HG03097 (cell line): ENCODE measurements at regions not wholly inside any gene's neighbourhood (a gene's known extent, or its start where the extent isn't known, plus 50 kb on each side); places are given as distances from the start of the nearest gene placed in this dataset.
"Not testable (repeated sequence)": the region's sequence is repeated elsewhere in the genome, so short reads cannot be mapped to it uniquely, and the experiment has no call there.

Experiments
- ATAC-seq: cut with Tn5 transposase; IDR thresholded peaks from one replicate; pipeline ENCODE4 v1.9.1; 2021; ENCODE audit not compliant: unreplicated experiment, low FRiP score

- ATAC-seq = no peak
Observed at GRCh38 chr2:58798676-58799208, 557.6 kb upstream of the FANCL start.

DNA sequence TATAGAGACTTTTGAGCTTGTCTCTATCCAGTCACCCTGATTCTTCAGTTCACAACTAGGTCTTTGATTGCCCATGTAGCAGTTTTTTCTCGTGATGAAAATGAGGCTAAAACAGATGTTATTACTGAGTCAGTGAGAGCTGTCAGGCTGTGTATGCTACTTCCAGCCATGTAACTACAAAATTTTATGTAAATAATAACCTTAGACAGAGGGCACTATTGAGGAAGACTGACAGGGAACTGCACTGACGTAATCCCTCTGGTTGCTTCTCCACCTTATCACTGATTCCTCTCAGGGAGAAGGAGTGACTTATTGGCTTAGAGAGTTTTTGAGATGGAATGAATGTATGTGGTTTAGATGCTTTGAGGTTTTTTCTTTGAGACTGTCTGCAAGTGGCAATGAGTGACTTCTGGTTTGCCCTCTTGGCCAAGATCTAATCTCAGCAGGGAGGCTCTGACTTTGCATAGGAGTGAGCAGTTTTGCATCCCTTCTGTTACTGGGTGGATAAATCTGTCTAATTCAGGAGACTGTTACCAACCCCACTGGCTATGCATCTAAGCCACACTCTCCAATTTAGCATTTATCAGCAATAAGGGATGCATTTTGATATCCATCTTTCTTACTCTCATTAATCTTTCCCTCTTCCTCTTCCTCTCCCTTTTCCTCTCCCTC lies 555.2 kb upstream of the FANCL start:
- ATAC-seq = no peak

- ATAC-seq = no peak
Observed at GRCh38 chr2:58794916-58795315, 553.8 kb upstream of the FANCL start.

- ATAC-seq = no peak
Observed at GRCh38 chr2:58794103-58794502, 553.0 kb upstream of the FANCL start.

GRCh38 chr2:58788402-58788801 lies 547.3 kb upstream of the FANCL start:
- no peak for ATAC-seq

DNA sequence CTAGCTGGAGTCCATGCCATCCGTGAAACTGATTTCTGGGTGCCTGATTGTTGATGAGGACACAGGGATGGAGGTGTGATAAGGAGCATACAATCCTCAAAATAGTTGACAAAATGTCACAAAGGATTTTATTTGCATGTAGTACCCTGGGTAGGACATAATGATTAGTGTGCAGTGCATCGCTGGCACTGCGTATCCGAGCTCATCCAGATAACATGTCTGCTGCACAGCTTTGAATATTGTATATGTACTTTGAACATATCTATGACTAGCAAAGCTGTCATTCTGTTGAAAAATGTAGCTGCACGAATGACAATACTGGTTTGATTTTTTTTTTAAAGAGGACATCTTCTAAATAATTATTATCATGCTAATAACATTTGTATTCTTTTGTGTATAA lies 529.7 kb upstream of the FANCL start:
- no peak for ATAC-seq

- ATAC-seq = no peak
Observed at GRCh38 chr2:58769864-58770234, 528.7 kb upstream of the FANCL start.

DNA sequence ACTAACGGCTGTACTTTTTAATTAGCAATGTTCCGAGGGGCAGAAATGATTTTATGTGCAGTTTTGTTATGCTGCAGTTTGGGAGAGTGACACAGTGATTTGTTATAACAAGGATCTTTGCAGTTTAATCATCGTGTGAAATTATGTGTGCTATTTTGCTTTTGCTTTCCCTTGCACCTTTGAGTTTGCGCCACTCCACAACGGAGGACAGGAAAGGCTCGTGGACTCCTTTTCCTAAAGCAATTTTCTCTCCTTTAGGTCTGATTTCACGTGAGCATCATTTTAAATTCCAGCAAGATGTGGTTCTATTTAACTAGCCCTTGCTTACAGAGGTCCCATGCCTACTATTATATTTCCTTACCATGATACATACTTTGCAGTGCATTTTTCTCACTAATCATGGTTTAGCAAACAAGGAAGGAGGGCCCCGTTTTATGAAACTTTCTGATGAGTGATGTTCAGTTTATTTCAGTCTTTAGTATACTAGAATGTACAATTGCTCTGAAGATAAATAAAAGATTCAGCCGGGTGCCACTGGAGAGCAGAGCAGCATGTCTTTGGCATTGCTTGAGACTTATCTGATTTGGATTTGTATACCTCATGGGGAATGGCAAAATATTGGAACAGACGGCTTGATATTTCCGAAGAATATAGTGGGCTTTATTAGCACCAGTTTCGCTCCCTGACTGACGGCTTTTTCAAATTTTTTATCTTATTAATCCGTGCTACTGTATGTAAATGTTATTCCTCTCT lies 528.2 kb upstream of the FANCL start:
- no peak for ATAC-seq

DNA sequence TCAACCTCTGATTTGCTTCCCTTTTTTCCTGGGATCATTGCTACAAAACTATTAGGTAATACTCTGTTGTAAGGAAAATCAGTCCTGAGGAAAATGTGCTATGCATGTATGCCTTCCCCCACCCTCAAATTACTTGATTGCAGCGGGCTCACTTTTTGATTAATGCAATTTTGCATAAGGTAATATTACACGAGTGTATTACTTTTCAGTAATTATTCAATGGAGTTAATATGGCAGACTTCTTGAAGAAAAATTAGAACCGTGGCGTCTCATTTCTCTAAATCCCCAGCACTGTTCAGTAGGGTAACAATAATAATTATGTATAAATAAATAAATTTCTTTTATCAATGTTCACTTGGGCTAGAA lies 527.6 kb upstream of the FANCL start:
- ATAC-seq = no peak

DNA sequence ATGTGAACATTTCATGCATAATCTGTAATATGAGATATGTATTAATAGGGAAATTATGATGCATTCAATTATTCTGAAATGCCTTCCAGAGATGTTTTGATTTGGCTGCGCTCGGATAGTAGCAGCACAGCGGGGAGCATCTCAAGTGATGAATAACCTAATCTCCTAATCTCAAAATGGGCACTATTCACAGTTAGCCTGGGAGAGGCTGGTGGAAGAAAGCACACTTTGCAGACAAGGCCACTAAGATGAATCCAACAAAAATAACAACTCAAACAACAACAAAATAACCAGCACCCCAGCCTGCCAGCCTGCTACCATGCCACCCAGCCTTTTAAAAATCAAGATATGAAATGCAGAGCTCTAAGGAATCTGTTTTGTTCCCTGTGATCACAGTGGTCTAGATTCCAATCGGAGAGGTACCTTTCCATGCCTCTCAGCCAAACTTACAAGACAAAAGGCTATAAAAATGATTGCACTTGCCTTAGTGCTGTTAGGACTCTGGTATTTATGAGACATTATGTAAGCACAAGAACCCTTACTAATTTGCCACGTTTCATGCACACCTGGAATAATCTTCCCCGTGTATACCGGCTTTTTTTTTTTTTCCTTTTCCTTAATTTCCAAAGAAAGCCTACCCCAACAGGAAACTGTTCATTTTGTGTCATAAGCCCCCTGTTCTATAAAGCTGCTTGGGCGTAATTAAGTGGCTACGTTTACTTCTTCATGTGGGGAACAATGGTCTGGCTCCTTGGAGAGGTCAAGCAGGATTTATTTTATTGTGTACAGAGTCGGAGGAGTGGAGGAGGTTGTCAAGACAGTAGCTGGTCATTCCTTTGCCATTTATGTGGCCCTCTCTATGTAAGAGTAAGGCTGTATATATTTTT lies 526.9 kb upstream of the FANCL start:
- ATAC-seq = no peak

DNA sequence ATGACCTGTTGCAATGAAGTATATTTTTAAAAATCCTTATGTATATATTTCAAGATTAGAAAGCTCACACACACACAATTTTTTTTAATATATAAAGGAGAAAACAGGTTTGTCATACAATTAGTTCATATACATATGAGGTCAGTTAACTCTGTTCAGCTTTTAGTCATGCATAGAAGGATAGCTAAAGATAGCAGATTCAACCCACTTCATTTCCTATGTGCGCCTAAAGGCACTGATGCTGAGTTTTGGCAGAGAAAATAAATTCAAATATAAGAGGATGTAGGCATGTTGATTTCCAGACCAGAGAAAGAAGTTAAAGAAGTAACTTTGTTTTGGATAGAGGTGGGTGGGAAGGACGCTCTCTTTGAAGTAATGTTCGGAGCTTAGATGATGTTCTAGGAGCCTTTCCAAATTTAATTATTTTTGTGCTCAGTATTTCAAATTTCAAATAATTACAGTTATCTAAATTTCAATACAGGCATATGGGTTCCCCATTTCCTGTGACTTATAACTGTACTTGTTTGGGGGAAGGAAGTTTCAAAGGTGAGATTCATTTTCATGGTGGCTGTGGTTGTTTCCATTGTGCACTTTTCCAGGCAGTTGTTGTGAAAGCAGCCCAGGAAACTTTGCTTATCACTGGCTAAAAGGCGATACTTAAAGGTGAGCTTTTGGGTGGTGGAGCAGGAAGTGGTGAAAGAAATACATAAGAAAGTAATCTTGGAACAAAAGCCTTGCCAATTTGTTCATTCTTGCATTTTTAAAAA lies 523.4 kb upstream of the FANCL start:
- ATAC-seq = no peak

- ATAC-seq = no peak
Observed at GRCh38 chr2:58762176-58762781, 521.2 kb upstream of the FANCL start.

DNA sequence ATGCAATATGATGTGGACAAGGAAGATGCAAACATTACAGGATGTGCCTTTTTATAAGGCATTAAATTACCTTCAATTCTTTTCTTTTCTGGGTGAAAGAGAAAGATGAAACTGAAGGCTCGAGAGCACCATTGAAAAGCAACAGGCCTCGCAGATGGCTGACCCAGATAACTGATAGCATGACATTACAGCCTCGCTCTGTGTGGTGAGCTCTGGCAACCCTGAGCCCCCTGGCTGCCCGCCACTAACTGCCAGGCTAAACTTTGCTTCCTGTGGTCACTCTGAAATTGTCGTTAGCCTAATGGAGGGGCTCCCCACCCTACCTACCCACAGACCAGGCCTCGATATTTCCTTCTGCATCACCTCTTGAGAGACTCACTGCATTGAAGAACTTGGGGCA lies 516.8 kb upstream of the FANCL start:
- ATAC-seq = peak; percentile 51

DNA sequence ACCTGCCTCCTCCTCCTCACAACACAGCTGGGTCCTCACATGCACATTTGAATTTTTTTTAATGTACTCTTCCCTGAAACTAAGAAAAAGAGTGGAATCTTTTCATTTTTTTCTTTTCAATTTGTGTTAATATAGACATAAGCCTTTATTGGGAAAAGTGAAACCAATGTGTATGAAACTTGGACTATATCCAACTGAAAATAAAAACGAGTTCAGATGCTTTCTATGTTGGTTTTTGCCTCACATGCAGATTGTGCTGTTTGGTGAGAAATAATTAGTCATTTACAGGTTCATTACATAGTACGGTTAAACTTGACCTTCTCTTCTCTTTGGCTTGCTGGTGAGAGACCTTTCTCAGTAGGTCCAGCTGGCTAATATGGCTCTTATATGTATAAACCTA lies 515.2 kb upstream of the FANCL start:
- ATAC-seq = no peak

DNA sequence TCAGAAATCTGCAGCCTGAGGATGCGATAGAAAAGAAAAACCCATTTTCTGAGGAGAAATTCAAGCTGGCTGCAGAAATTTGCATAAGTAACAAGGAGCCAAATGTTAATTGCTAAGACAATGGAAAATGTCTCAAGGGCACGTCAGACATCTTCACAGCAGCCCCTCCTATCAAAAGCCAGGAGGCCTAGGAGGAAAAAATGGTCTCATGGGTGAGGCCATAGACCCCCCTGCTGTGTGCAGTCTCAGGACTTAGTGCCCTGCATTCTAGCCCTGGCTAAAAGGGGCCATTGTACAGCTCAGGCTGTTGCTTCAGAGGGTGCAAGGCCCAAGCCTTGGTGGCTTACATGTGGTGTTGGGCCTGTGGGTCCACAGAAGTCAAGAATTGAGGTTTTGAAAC lies 511.4 kb upstream of the FANCL start:
- ATAC-seq = not testable (repeated sequence)

DNA sequence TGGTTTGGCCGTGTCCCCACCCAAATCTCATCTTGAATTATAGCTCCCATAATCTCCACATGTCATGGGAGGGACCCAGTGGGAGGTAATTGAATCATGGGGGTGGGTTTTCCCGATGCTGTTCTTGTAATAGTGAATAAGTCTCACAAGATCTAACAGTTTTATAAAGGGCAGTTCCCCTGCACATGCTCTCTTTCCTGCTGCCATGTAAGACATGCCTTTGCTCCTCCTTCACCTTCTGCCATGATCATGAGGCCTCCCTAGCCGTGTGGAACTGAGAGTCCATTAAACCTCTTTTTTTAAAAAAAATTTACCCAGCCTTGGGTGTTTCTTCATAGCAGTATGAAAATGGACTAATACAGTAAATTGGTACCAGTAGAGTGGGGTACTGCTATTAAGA lies 510.6 kb upstream of the FANCL start:
- not testable (repeated sequence) for ATAC-seq

DNA sequence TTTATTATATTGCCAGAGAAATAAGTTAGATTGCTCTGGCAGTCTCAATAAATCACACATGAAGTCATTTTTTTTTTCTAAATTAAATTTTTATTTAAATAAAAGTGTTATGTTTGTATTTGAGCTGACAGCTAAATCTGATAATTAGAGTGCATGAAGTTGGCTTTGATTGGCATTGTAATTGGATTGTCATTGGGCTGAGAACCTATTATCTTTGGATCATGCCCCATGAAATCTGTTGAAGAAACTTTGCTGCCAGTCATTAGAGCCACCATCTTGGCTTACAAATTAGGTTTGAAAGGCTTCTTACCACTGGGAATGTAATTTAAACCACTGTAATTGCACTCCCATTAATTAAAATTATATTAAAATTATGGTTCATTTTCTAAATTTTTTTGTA lies 507.9 kb upstream of the FANCL start:
- no peak for ATAC-seq

DNA sequence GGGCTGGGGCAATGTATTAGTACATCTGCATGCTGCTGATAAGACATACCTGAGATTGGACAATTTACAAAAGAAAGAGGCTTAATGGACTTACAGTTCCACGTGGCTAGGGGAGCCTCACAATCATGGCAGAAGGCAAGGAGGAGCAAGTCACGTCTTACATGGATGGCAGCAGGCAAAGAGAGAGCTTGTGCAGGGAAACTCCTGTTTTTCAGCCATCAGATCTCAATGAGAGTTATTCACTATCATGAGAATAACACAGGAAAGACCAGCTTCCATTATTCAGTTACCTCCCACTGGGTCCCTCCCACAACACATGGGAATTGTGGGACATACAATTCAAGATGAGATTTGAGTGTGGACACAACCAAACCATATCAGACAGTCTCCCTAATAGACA lies 504.2 kb upstream of the FANCL start:
- not testable (repeated sequence) for ATAC-seq

- no peak for ATAC-seq
Observed at GRCh38 chr2:58740426-58740825, 499.3 kb upstream of the FANCL start.

- no peak for ATAC-seq
Observed at GRCh38 chr2:58739033-58739432, 497.9 kb upstream of the FANCL start.
